Right renal cortex interstitium (tissue), 3 donors: ENCODE measurements at regions not wholly inside any gene's neighbourhood (a gene's known extent, or its start where the extent isn't known, plus 50 kb on each side); places are given as distances from the start of the nearest gene placed in this dataset.
"Not testable (repeated sequence)": the region's sequence is repeated elsewhere in the genome, so short reads cannot be mapped to it uniquely, and the experiment has no call there.

Experiments used
- DNase-seq, 3 donors: peaks; one replicate each; pipeline ENCODE4 v3.0.0-alpha.2; 2013; ENCODE audit warnings: low read depth in 3 of 3, low spot score in 2 of 3

DNA sequence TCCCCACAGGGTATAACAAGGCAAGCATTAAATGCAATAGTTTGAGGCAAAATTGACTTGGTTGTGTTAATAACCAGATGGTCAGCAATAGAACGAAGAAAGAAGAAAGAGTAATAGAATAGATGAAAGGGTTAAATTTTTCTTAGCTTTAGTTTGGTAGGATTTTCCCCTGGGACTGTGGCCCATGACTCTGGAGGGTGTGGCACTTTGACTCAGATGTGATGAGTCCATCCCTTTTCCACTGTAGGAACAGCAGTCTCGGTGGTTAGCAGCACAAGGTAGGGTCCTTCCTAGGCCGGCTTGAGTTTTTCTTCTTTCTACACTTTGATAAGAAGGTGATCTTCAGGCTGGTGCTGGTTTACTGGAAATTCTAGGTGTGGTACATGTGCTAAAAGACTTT, 321.0 kb downstream of the CGGBP1 start:
- not testable (repeated sequence) for DNase-seq

DNA sequence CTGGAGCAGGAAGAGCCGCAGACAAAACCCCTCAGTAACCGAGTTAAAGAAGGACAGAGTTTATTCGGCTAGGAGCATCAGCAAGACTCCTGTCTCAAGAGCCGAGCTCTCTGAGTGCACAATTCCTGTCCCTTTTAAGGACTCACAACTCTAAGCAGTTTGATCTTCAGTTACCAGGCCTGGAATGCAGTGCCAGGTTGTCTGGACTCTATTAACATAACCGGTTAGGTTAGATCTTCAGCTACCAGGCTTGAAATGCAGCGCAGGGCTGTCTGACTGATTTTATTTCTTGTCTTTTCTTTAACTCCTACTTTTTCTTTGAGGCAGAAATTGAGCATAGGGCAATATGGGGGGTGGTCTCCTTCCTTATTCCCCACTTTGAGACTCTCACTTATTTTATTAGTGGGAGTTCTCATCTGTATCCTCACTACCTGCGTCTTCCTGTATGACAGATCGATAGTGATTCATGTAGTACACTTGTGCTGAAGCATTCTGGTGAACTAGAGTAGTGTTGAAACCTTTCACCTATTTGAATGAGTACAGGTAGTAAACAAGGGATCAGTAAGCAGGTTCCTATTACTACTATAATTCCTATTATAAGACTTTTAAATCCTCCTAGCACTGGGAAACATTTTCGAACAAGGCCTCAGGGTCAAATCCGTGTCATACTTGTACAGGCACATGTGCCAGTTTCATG, 325.0 kb downstream of the CGGBP1 start:
- DNase-seq, result peak; percentile 5 to 43 (median 13)

DNA sequence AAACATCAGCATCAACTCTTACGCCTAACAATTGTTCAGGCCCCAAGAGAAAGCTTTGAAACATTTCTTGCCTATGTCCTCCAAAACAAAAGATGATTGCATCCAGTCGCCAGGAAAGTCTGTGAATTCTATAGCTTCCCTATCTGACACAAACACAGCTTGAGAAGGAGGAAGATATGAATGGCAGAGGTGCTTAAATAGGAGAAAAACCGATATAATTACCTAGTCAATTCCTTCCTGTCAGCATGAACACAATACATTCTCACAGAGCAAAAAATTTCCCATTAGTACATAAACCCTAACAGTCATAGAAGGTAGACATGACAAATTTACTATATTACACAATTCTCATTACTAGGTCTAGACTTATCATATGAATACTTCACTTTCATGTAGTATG, 326.5 kb downstream of the CGGBP1 start:
- DNase-seq, result no peak

DNA sequence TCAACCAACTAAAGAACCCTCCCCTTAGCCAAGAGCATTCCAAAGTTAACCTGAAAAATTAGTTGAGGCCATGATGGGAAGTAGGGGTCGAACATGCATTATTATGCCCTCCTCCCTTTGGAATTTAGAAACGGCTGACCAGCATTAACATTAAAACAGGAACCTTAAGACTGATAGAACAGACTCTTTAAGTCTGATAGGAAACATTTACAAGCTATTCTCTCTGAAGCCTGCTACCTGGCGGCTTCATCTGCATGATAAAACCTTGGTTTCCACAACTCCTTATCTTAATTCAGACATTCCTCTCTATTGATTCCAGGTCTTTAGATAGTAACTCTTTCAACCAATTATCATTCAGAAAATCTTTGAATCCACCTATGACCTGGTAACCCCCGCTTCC, 331.0 kb downstream of the CGGBP1 start:
- DNase-seq, result no peak

GRCh38 chr3:87719060-87719459, 339.7 kb downstream of the CGGBP1 start:
- DNase-seq, result no peak

DNA sequence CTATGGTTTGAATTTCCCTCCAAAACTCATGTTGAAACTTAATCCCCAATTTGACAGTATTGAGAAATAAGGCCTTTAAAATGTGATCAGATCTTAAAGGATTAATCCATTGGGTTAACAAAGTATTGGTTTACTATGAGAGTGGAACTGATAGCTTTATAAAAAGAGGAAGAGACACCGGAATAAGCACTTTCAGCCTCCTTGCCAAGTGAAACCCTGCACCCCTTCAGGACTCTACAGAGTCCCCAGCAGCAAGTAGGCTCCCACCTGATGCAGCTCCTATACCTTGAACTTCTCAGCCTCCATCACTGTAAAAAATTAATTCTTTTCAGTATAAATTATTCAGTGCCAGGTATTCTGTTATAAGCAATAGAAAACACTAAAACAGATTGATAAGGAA, 348.3 kb downstream of the CGGBP1 start:
- no peak for DNase-seq

- no peak for DNase-seq
Measured at GRCh38 chr3:87710028-87710427, 348.8 kb downstream of the CGGBP1 start.

DNA sequence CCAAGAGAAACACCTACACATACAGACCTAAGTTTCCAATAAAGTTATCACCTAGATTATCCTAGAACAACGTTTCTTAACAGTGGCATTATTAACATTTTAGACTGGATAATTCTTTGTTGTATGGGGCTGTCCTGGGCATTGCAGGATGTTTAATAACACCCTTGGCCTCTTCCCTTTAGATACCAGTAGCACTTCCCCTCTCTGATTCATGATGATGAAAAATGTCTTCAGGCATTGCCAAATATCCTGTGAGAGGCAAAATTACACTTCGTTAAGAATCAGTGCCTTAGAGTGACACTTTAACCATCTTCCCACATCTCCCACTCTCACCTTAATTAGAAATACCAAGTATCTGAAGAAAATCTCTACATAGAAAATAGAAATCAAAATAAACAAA, 352.6 kb downstream of the CGGBP1 start:
- DNase-seq, result no peak

DNA sequence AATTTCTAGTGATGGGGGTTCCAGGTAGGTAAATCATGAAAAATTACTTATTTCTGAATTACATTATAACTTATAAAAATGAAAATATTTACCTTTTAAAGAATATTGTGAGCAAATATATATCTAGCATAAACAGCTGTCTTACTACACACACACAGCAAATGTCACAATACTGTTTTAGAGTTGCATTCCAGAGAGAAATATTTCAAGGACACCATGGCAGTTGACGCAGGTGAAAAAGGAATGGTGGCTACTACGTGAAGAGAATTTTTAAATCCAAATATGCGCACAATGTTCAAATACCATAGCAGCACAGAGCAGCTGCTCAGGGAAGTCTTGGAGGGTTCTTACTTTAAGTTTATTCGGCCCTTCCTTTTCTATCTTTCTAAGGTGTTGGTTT, 356.2 kb downstream of the CGGBP1 start:
- no peak for DNase-seq

- no peak for DNase-seq
Measured at GRCh38 chr3:87696124-87697013, 362.4 kb downstream of the CGGBP1 start.

DNA sequence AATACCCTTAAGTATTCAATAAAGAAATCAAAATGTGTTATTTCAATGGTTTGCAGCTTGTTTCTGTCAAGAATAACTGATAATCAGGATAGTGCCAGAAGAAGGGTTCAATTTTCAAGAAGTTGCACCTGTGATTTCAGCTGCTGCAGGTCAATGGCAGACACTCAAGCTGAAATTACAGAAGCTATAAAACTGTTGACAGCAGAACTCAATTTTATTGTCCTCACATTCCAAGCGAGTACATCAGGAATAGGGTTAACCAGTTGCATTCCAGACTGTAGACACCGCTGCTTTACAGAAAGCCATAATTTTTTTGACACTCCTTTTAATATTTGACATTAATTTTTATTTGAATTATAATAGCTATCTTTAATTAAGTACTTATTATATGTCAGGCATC, 364.1 kb downstream of the CGGBP1 start:
- peak; percentile 29 to 55 (median 42) for DNase-seq

DNA sequence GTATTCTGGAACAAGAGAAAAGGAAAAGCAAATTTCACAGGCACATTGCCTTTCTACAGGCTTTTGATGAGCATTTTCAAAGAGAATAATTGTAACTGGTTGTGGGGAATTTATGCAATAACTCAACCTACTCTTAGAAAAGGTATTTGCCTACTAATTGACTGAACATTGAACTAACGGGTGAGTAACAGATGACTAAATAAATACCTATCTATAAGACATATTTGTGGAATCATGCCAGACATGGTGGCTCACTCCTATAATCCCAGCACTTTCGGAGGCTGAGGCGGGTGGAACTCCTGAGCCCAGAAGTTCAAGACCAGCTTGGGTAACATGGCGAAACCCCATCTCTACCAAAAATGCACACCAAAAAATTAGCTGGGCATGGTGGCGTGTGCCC, 367.7 kb downstream of the CGGBP1 start:
- no peak for DNase-seq

- DNase-seq, result not testable (repeated sequence)
Measured at GRCh38 chr3:87678984-87679660, 379.7 kb downstream of the CGGBP1 start.

GRCh38 chr3:87674397-87675161, 384.2 kb downstream of the CGGBP1 start:
- DNase-seq, result no peak

DNA sequence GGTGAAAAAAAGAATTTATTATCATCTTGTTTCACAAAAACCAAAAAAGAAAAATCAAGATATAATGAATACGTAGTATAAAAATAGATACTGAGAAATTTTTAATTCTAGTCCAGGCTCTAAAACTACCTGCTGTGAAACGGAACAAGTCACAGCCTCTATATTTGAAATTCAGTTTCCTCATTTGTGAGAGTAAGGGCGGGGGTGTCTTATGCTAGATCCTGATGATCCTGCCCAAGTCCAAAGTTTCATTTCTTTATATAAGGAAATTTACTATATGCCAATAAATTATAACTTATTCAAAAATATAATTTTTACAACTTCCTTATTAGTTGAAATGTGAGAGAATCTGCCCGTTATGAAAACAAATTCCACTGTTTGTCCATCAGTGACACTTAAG, 385.7 kb downstream of the CGGBP1 start:
- no peak for DNase-seq

DNA sequence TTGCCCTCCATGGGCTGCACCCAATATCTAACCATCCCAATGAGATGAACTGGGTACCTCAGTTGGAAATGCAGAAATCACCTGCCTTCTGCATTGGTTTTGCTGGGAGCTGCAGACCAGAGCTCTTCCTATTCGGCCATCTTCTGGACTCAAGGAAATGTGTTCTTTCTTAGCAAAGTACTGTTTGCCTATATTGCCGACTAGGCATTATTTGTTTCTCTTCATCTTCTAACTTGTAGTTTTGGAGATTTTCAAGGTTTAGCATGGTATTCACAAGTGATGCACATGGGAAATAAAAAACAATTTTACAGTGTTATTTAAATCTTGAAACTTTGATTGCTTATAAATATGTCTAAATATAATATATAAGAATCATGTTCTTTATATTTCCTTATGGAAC, 377.8 kb upstream of the POU1F1 start:
- DNase-seq, result no peak

GRCh38 chr3:87653138-87653537, 376.8 kb upstream of the POU1F1 start:
- DNase-seq, result not testable (repeated sequence)

GRCh38 chr3:87634426-87634825, 358.0 kb upstream of the POU1F1 start:
- no peak for DNase-seq

GRCh38 chr3:87627316-87627715, 350.9 kb upstream of the POU1F1 start:
- DNase-seq, result no peak

GRCh38 chr3:87626546-87626945, 350.2 kb upstream of the POU1F1 start:
- DNase-seq, result no peak

DNA sequence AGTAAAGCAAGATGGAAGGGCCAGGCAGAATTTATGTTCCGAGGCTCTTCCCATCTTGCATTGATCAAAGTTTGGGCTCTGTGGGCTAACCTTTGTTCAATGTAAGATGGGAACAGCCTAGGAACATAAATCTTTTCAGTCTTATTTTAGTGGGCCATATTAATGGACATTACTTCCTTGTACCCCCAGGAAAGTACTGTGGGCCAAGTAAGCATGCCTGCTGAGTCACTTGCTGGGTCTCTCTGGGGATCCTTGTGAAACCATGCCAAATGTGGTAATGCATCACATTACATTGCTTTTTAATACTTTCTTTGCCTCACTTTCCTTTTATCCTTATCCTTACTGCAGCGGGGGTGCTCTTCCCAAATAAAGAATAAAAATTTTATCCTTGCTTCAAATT, 349.5 kb upstream of the POU1F1 start:
- DNase-seq, result no peak
